ENCODE measurements at regions not wholly inside any gene's neighbourhood (a gene's known extent, or its start where the extent isn't known, plus 50 kb on each side); places are given as distances from the start of the nearest gene placed in this dataset.

DNA sequence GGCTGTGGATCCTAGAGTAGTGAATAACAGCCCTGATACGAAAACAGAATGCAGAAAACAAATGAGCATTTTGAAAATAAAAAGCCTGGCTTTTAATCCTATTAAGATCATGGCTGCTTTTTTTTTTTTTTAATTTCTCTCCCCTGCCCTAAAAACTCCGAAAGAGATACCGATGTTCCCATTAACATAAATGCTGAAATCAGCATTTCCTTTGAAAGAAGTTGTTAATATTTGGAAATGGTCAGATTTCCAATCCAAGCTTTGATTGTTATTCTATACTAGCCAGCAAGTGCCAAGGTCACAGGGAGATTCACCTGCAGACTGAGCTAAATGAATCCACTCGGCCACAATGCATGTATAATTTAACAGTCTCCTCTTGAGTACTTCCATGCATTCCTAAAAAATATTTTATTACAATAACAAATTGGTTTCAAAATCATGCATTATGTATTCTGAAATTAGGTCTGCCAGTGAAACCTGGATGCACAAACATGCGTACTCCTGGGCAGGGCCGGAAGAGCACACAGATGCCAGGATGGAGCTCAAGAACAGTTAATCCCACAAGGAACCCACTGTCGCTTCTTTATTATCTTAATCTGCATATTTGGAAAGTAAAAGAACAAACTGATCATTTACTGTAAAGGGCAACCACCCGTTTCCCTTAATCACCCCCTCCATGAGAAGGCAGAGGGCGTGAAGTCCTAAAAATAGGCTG is 521.5 kb upstream of the ZFHX3 start:
- no peak for DNase-seq (ENCODE audit: low read depth in 2 of 2)

DNA sequence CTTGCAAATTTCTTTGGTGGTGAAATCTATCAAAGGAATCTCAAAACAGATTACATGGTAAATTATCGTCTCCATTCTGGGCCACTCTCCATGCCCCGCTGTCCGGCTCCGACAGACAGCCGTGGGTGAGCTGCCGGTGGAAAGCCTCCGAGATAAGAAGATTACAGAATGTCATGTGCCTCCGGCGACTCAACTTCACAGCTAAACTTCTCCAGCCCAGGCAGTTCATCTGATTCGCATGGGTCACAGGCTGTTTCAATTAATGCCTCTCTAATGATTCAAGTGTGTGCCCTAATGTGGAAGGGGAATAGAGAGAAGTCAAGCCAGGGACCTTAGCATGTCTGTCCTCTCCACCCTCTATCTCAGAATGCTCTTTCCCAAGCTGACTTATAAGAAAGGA is 520.8 kb upstream of the ZFHX3 start:
- no peak for DNase-seq (ENCODE audit: low read depth in 2 of 2)

DNA sequence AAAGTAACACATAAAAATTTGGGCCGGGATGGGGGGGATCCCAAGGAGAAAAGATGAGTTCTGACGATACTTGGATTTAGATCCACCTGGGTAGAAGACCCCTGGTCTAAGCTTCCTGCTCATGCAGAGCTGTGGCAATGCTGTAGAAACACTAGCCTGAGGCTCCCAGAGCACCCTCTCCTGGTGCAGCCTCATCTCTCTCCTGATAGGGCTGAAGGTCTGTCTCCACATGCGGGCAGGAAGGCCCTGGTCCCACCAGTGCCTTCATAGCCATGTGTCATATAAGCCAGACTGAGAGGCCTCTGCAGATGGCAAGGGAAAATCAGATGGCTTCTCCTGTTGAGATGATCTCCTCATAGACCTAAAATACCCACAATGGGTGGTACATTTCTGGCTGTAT is 518.0 kb upstream of the ZFHX3 start:
- DNase-seq (ENCODE audit: low read depth in 2 of 2), result no peak

DNA sequence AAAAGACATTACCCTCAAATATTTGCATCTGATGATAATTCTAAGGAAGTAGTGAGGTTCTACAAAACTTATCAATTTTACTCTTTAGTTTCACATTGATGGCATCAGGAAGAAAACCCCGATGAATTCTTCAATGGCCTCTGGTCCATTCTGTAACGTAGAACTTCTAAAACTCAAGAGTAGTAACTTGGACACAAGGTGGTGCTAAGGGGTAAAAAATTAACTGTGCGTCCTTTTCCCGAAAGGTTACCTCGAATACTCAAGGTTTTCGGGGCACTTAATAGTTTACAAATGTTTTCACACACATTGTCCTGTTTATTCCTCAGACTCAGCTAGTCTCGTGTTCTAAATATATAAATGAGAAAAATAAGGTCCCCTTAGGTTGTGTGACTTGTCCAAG is 517.3 kb upstream of the ZFHX3 start:
- no peak for DNase-seq (ENCODE audit: low read depth in 2 of 2)

DNA sequence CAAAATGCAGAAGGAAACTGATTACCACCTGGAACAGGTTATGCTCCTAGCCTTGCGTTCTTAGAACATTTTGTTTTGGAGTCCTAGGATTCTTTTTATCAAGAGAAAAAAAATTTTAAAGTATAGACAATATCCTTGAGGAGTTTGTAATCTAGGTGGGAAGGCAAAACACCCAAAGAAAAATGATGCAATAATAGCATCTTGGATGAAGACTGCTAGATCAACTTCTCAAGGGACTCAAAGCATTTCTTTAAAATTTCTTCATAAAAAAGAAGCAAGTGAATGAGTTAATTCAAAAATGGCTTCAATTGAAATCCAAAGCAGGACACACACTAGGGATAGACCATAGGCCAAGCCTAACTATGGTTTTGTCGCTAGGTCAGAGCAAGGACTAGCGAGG is 515.8 kb upstream of the ZFHX3 start:
- no peak for DNase-seq (ENCODE audit: low read depth in 2 of 2)

DNA sequence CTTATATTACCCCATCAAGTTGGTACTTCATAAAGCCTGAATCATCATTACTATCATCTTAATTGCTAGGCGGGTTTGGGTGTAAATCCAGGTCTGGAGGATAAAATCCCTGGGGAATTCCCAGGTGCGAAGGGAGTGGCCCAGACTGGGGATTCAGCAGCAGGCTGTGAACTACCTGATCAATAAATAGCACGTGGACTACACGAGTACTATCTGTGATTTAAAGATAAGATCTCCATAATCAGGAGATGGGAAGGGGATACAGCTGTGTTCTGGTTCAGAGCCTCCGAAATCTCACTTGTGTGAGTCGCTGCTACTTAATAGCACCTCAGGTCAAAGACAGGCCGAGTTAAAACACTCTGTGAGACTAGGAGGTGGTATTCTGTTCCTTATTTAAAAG is 512.6 kb upstream of the ZFHX3 start:
- no peak for DNase-seq (ENCODE audit: low read depth in 2 of 2)

DNA sequence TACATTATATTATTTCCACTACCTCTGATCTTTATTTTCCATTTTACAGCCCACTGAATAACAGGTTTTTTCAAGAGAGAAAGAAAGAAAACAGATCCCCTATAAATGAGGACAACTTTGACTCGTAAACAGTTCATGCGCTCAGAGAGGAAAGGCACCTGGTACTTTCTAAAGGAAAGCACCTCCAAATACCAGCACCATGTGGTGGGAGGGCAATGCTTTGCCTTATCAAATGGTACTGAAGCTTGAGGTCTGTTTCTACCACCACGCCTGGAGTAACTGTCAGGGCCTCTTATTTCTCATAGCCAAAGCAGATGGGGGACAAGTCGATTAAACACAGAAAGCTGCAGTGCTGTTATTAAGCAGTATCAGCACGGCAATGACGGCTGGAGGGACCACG is 510.3 kb upstream of the ZFHX3 start:
- no peak for DNase-seq (ENCODE audit: low read depth in 2 of 2)

DNA sequence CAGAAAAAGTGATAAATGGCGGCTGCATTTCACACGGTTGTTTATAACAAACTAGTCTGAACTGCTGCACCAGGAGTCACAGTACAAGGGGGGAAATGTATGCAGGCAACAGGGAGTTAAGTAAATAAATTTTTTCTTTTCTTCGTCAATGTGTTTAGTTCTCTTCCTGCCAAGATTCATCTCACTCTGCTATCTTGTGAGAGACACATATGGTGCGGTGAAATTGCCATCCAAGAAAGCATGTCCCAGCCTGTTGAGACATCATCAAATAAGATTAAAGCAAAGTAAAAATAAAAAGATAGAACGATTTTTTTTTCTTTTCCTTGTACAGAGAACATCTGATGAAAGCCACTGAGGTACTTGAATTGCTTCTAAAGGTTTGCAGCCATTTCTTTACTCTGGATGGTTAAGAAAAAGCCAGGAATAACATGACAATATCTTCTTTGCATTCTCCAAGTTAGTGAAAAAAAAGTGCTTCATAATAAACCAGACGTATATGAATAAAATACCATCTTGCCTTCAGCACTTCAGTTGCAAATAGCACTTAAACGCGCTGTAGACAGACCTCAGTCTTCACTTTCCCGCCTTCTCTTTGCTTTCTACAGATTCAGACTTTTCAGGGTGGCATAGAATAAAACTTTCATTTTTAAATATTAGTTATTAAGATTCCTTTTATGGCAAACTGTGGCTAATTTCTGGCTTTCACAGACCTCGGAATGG is 506.2 kb upstream of the ZFHX3 start:
- DNase-seq (ENCODE audit: low read depth in 2 of 2), result no peak

DNA sequence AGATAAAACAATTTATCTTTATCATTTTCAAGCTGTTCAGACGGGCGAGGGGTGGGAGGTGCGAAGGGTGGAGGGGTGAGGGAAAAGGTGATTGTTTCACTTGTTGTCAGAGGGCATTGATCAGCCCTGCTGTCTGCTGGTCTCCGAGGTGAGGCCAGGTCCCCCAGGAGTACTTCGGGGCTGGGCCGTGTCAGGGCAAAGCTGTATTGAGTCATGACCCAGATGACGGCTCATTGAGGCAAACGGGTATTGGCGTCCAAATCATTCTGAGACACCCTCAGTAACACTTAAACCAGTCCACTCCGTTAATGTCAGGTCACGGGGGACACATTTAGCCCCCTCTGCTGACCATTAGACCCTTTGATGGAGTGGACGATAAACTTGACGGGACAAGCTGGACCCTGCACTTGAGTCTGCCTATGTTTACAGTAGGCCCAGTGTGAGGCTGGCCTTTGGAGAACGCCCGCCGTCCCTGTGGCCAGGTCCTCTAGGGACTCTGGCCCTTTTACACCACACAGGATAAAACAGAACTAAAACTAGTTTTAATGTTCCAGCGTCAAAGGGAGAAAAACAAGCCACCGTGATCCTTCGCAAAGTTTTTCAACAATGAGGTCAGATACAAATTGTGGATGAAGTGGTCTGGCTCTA is 502.2 kb upstream of the ZFHX3 start:
- DNase-seq (ENCODE audit: low read depth in 2 of 2), result no peak

DNA sequence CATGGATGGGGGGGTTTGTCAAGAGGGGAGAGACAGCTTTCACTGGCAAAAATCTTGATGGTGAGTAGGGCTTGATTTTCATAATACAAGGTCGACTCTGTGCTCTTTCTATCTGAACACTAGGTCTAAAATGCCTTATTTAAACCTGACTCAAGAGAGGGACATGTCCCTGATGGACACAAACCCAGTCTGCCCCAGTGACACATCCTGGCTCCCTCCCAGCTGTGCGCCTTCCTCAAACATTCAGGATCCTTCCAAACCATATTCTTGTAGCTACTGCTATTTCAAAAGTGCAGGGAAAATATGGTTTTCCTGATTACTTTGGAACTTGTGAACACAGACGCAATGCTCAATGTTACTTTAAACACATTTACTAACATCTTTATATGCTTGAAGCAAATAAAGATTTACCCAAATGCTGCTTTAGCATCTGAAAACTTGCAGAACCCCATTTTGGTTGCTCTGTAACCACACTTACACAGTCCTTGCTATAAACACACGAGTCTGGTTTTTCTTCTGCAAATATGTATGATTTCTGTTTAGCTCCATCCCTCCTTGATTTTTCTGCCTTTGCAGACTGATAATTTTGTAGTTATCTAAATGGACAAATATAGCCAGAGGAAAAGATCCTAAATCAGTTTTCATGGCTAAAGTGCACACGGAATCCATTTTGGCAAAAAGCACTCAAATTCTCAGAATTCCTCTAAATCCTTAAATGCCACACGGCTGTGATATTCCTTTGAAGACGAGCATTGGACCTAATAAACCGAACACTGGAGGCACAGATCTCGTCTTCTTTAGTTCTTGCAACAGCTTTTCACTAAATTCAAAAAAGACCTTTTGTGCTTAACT is 499.9 kb upstream of the ZFHX3 start:
- no peak for DNase-seq (ENCODE audit: low read depth in 2 of 2)

DNA sequence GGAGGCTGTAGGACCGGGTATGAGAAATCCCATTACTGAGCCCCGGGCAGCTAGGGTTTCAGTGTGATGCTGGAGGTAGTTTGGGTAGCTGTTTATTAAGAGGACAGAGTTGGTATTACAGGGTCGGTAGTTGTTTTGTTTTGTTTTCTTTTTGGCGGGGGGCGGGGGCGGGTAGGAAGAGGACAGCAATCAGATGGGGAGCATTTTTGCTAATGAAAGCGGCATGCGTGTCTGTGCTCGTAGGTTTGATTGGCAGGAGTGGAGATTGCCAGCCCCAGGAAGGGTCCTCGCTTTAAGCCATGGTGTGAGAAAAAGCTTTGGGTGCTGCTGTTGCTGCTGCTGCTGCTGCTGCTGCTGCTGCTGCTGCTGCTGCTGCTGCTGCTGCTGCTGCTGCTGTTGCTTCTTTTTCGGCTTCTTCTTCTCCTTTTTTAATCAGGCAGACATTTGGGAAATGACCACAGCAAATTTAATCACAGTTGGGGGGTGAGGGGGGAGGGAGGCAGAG is 498.5 kb upstream of the ZFHX3 start:
- DNase-seq (ENCODE audit: low read depth in 2 of 2), result no peak

DNA sequence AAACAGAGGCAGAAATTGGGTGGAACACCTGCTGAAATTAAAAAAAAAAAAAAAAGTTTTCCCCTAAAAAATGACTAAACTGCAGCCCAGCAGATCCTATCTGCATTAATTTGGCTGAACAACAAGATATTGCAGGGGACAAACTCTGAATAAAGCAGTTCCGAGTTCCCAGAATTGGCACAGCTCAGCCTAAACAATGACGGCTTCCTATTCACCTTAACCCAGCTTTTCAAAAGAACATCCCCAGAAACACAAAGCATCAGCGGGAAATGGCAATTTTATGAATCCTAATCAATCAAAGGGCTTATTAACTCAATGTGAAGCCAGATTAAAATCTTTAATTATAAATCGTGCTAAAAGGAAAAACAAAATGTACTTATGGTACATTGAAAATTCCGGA is 497.8 kb upstream of the ZFHX3 start:
- DNase-seq (ENCODE audit: low read depth in 2 of 2), result no peak

DNA sequence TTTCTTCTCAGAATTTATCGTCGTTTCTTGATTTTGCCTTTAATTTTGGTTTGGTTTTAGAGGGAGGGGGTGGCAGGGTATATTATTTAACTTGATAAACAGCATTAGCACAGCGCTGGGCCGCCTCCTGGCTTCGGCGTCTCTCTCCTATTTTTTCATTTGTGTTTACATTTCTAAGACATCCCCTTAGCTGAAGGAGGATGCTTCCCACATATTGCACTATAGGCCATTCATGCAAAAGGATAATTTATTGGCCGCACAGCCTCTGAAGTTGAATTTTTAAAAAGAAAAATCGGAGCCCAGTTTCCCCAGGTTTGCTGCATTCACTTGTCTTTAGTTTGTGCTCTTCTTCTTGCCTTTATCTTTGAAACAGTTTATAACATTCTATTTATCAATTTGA is 497.4 kb upstream of the ZFHX3 start:
- no peak for DNase-seq (ENCODE audit: low read depth in 2 of 2)

DNA sequence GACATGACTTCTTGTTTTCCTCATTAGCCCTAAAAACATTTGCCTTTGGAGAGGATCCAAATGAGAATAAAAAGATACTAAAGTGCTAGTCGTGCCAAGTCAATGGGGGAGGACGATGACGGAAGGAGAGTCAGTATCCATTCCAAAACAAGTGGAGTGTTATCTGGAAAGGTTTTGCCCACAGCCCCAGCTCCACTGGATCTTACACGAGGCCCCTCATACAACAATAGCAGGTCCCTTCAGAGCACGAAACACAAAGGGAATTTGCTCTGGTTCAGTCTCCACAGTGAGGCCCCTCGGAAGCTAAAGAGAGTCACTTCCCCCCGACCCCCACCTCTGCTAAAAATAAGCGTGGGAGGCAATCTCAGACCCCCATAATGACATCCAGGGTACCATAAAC is 496.9 kb upstream of the ZFHX3 start:
- no peak for DNase-seq (ENCODE audit: low read depth in 2 of 2)

DNA sequence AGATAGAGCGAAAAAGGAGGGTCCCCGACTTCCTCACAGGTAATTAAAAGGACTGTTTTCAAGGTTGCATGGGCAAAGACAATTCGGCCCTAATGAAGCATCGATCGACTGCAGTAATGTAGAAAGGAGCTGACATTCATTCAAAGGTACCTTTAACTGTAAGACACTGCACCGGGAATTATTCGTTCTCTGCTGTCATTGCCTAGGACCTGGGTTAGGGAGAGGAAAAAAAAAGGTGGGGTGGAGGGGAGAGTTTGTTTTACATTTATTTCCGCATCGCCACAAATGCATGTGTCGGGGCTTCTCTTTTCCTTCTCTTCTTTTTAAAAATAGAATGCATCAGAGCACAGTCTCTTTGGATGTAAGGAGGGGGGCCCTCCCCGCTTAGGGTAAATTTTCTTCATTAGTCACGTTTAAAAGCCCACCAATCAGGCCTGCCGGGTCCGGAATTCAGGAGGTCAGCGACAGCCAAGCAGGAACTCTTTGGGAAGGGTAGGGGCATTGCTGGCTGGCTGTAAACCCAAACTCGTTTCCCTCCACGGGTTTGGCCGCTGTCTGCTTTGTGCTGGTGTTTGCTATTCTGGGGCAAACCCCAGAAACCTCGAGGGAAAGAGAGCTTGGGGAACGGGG is 496.2 kb upstream of the ZFHX3 start:
- no peak for DNase-seq (ENCODE audit: low read depth in 2 of 2)

DNA sequence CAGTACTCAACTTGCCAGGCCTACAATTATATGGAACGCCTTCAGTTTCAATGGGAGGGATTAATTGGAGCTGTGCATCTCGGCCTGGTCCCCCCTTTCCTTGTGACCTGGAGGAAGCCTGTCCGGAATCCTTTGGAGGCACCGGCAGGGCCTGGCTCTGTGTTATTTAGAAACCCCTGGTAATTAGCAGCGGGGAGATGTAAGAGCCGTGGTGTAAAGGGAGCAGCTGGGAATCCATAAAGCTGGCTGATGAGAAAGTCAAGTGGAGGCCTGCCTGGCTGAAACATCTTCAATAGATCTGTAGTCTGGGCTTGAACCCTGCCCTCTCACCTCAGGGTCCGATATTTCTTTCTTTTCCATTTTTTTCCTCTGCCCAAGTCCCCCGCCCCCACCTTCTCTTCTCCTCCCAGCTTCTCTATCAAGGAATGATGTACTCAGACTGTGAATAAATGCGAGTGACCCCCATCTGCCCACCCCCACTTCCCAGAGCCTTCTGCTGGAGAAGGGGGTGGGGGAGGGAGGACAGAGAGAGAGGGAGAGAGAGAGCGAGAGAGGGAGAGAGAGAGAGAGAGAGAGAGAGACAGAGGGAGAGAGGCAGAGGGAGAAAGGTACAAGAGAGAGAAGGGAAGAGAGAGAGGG is 495.5 kb upstream of the ZFHX3 start:
- DNase-seq (ENCODE audit: low read depth in 2 of 2), result no peak

DNA sequence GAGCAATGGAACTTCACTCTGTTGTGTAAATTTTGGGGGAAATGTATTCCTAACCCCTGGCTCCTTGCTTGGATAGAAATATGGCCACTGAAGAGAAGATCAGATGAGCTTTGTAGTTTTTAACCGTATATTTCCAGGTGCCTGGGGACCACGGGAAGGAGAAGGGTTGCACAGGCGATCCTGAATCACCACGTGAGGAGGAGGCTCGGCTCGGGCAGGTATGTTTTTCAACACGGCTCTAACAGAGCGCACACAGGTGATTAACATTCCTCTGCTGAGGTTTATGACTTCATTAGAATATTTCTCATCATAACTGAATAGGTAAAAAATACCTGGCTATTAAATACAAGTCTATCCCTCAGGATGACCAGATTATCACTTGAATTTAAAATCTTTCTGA is 495.0 kb upstream of the ZFHX3 start:
- DNase-seq (ENCODE audit: low read depth in 2 of 2), result no peak

DNA sequence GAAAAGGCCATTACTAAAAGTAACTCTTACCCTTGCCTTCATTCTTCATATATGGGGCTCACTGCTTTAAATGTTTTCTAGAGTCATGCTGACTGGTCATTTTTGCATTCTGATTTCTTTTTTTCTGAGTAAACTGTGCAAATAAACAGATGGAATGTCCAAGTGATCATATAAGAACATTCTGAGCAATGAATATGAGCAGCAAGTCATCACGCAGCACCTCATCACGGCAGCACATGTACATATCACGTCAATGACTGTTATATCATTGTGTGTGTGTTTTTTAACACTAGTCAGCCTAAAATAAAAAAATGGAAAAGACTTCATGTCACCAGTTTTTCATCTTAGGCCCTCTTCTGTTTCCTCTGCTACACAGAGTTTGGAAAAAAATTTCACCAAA is 490.0 kb upstream of the ZFHX3 start:
- no peak for DNase-seq (ENCODE audit: low read depth in 2 of 2)

DNA sequence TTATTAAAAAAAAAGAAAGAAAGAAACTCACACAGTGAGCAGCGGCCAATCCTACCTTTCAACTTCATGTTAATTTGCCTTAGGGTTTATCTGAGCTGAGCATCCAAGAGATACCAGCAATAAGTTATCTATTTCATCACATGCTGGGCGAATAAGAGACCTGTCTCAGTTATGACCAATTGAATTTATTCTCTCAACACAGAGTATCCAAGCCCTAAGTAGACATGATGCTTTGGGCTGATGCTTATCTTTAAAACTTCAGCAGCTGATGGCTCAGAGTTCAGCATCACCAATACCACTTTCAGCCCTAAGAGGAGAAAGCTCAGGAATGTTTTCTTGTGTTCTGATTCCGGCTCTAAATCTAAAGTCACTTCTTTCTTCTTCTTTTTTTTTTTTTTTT is 489.0 kb upstream of the ZFHX3 start:
- DNase-seq (ENCODE audit: low read depth in 2 of 2), result no peak

DNA sequence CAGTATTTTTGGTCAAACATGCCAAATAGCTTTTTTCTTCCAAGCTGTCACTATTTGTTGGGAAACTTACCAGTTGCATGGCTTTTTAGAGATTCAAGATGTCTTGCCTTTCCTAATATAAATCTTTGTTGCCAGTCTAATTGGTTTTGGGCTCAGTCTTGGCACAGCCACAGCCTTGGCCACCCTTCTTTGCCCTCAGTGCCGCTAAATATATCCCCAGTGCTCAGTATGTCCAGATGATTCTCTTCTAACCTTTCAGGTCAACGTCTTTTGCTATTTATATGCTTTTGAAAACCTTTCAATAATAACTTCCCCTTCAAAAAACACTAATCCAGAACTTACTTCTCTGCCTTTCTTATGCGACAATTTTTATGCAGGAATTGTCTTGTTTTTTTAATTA is 483.1 kb upstream of the ZFHX3 start:
- DNase-seq (ENCODE audit: low read depth in 2 of 2), result no peak

DNA sequence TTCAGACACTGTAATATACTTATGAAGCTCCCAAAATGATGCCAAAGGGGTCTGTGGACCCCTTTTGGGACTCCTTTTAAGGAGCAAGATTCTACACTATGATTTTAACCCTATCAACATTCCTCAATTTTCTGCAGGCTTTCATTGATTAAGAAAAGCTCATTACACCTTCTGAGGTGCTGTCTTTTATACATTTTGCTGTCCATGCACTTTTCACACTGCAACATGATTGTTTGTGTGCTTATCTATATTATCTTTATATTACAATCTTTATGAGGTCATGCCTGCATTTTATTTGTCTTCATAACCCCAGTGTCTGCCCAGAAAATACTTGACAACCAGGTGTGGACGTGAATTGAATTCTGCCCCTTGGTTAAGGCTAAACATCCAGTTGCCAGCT is 482.6 kb upstream of the ZFHX3 start:
- no peak for DNase-seq (ENCODE audit: low read depth in 2 of 2)

Data from stimulated activated CD8-positive, alpha-beta memory T cell treated with anti-CD3 and anti-CD28 coated beads, Interleukin-2, amount 100 ng/mL, for 48 hours (primary cell).